PFSK-1 (cell line): ENCODE measurements at regions not wholly inside any gene's neighbourhood (a gene's known extent, or its start where the extent isn't known, plus 50 kb on each side); places are given as distances from the start of the nearest gene placed in this dataset.

Experiments
- FOXP2 ChIP-seq: optimal IDR thresholded peaks from 2 replicates; pipeline ENCODE3; 2011; ENCODE audit warnings: borderline replicate concordance, control low read depth, inconsistent platforms; ENCODE audit not compliant: insufficient read depth; ENCODE audit errors: extremely low read length, extremely low read depth
- POLR2AphosphoS5 ChIP-seq: IDR thresholded peaks from 2 replicates; pipeline ENCODE4 v1.6.1; 2012; ENCODE audit warnings: low read depth, mild to moderate bottlenecking, control low read depth, low read length, moderate library complexity
- TAF1 ChIP-seq: IDR thresholded peaks from 2 replicates; pipeline ENCODE4 v1.6.1; 2012; ENCODE audit warnings: low read length, control low read depth, borderline replicate concordance; ENCODE audit not compliant: insufficient read depth

DNA sequence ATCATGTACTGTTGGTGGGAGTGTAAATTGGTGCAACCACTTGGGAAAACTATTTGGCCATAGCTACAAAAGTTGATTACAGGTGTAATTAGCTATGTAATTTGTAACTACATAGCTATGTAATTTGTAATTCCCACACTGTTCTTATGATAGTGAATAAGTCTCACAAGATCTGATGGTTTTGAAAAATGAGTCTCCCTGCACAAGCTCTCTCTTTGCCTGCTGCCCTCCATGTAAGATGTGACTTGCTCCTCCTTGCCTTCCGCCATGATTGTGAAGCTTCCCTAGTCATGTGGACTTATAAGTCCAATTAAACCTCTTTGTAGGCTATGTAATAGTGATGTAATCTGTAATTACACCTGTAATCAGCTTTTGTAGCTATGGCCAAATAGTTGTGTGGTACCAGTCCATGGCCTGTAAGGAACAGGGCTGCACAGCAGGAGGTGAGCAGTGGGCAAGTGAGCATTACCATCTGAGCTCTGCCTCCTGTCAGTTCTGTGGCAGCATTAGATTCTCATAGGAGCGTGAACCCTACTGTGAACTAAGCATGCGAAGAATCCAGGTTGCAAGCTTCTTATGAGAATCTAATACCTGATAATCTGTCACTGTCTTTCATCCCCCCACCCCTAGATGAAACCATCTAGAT is 133.7 kb upstream of the COPS8 start:
- no peak for TF ChIP-seq TAF1
- no peak for TF ChIP-seq POLR2AphosphoS5
- no peak for TF ChIP-seq FOXP2
